Naive thymus-derived CD4-positive, alpha-beta T cell (primary cell): ENCODE measurements at regions not wholly inside any gene's neighbourhood (a gene's known extent, or its start where the extent isn't known, plus 50 kb on each side); places are given as distances from the start of the nearest gene placed in this dataset.
"Not testable (repeated sequence)": the region's sequence is repeated elsewhere in the genome, so short reads cannot be mapped to it uniquely, and the experiment has no call there.

Experiments used
- ATAC-seq: fragments of 150-1000 bp; cut with Tn5 transposase; 2 replicates; pipeline ENCODE4 v1.10.0; 2021; ENCODE audit warnings: mild to moderate bottlenecking, moderate library complexity
- CTCF ChIA-PET: fragments of 350-600 bp; sonication (Branson Sonifier 250); formaldehyde crosslinking; loops from one replicate; lab custom pipeline; 2021; ENCODE audit warnings: antibody characterized with exemption; lab: Charles Lee
- POLR2A ChIA-PET: fragments of 350-600 bp; sonication (Branson Sonifier 250); formaldehyde crosslinking; loops from one replicate; lab custom pipeline; 2021; ENCODE audit warnings: antibody characterized with exemption, inconsistent platforms; lab: Charles Lee
- DNase-seq, 9 donors: peaks; one replicate each; pipeline versions ENCODE4 v3.0.0 to v3.0.0-alpha.2; 2020 to 2022; ENCODE audit warnings: mixed read lengths in 1 of 9
- H3K27ac ChIP-seq: one replicate; pipeline ENCODE4 v1.7.0; 2013; ENCODE audit warnings: mild to moderate bottlenecking, low read depth, low read length, moderate library complexity
- H3K27me3 ChIP-seq, 2 donors: one replicate each; pipeline ENCODE4 v1.7.0; 2013; ENCODE audit warnings: low read length in 2 of 2, mild to moderate bottlenecking in 2 of 2, moderate library complexity in 2 of 2; ENCODE audit not compliant: control insufficient read depth in 2 of 2, insufficient read depth in 2 of 2
- H3K36me3 ChIP-seq, 3 experiments: 1 replicate in 2 of 3; 2 replicates in 1 of 3; pipeline ENCODE4 v1.7.0; 2013; ENCODE audit warnings: low read length in 3 of 3, mild to moderate bottlenecking in 3 of 3, moderate library complexity in 1 of 3; ENCODE audit not compliant: insufficient read depth in 3 of 3, control insufficient read depth in 2 of 3
- H3K4me1 ChIP-seq, 2 donors: one replicate each; pipeline ENCODE4 v1.7.0; 2013; ENCODE audit warnings: low read length in 2 of 2, mild to moderate bottlenecking in 2 of 2, moderate library complexity in 1 of 2; ENCODE audit not compliant: control insufficient read depth in 2 of 2, insufficient read depth in 2 of 2
- H3K4me3 ChIP-seq: 2 replicates; pipeline ENCODE4 v1.7.0; 2013; ENCODE audit warnings: mild to moderate bottlenecking, low read length
- H3K9me3 ChIP-seq, 3 experiments: 1 replicate in 2 of 3; 2 replicates in 1 of 3; pipeline ENCODE4 v1.7.0; 2013; ENCODE audit warnings: low read length in 3 of 3; ENCODE audit not compliant: control insufficient read depth in 2 of 3
- H3K27ac Mint-ChIP-seq, 9 donors: one replicate each; pipeline ENCODE4 v1.8.0; 2020 to 2022; ENCODE audit warnings: mixed read lengths in 9 of 9, mild to moderate bottlenecking in 8 of 9, moderate library complexity in 5 of 9, inconsistent platforms in 2 of 9
- H3K27me3 Mint-ChIP-seq, 5 donors: one replicate each; pipeline ENCODE4 v1.8.0; 2021 to 2022; ENCODE audit warnings: mixed read lengths in 5 of 5, mild to moderate bottlenecking in 1 of 5
- H3K36me3 Mint-ChIP-seq, 5 donors: one replicate each; pipeline ENCODE4 v1.8.0; 2020 to 2022; ENCODE audit warnings: mixed read lengths in 5 of 5, mild to moderate bottlenecking in 3 of 5, inconsistent platforms in 1 of 5
- H3K4me1 Mint-ChIP-seq, 7 donors: one replicate each; pipeline ENCODE4 v1.8.0; 2020 to 2022; ENCODE audit warnings: mixed read lengths in 7 of 7, mild to moderate bottlenecking in 3 of 7, inconsistent platforms in 1 of 7
- H3K4me3 Mint-ChIP-seq, 10 donors: one replicate each; pipeline ENCODE4 v1.8.0; 2020 to 2022; ENCODE audit warnings: mild to moderate bottlenecking in 10 of 10, mixed read lengths in 10 of 10, moderate library complexity in 6 of 10, inconsistent platforms in 2 of 10
- H3K9me3 Mint-ChIP-seq, 11 donors: one replicate each; pipeline ENCODE4 v1.8.0; 2020 to 2022; ENCODE audit warnings: mixed read lengths in 11 of 11, mild to moderate bottlenecking in 4 of 11, inconsistent platforms in 1 of 11, moderate library complexity in 1 of 11
- intact Hi-C, 2 donors: fragments of 100-400 bp; cut with micrococcal nuclease; formaldehyde crosslinking; loops; one replicate each; pipeline ENCODE4 v1.15.1; 2023

DNA sequence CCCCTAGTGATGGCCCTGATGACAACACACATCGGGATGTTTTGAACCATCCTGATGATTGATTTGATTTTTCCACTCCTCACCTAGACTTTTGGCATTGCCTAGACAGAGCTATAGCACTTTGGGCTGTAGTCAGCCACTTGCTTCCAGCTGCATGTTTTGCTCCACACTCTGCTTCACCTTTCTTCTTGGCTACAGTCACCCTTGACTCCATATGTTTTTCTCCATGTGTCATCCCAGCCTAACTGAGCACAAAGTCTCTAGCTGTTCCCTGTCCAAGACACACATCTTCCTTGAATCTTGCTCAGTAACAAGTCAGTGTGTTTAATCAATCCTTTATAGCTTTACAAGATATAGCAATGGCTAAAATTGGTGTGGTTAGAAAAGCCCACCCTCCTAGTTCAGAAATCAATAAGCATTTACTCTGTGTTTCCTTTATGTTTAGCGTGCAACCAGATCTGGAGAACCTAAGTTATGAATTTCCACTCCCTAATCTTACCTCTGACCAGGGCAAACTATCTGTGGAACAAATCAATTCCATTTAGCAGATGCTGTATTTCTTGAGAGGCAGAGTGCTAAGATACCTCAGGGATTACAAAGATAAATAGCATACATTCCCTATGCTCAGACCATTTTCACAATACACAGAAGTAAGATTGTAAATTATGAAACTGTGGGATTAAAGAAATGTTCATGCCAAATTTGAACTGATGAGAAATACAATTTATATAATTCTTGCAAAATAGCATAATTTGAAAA lies 98.4 kb upstream of the LYPLAL1 start:
- Mint-ChIP-seq H3K4me1 (no peaks in the 10 kb centered on the region), H3K4me3 (no peak overlapping the region), H3K27me3 (no peaks in the 10 kb centered on the region), H3K27ac (no peak overlapping the region), H3K9me3 (peaks cover 5 to 19% (median 8%) of the 10 kb centered on the region in 11 donors), H3K36me3 (peaks cover 0 to 8% (median 0%) of the 10 kb centered on the region in 5 donors)
- ChIA-PET CTCF (no interaction called here), POLR2A (no interaction called here)
- DNase-seq: no peak
- ATAC-seq: no peak
- H3K36me3 ChIP-seq: no peaks in the 10 kb centered on the region
- no peak overlapping the region for H3K4me3 ChIP-seq
- no peaks in the 10 kb centered on the region for H3K4me1 ChIP-seq
- no peak overlapping the region for H3K27ac ChIP-seq
- H3K27me3 ChIP-seq: no peaks in the 10 kb centered on the region
- intact Hi-C loops: no loop called here
- H3K9me3 ChIP-seq: no peaks in the 10 kb centered on the region

DNA sequence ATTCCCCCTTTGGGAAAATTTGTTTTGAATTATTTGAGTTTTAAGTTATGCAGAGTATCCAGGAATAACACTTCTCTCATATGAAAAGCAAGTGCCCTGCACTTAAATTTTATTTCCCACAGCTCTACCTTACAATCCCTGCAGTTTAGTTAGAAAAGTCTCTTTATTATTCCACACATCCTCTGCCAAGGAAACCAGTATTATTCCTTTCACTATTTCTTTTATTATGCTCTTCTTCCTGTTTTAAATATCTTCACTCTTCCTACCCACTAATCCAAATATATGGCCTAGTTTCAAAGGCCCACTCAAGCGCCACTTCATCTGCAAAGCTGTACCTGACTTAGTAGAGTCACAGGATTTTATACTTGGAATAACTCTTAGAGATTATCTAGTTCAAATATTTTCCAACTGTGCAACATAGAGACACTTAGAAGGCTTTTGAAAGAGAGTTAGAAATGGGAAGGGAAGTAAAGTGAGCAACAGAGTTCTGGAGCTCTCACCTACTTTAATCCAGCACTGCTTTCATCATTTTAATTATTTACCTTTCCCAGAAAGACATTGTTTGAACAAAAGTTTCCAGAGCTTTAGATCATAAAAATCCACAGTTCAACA lies 97.2 kb upstream of the LYPLAL1 start:
- H3K4me3 Mint-ChIP-seq: no peak overlapping the region
- intact Hi-C loops: no loop called here
- ATAC-seq (no peak), DNase-seq (no peak)
- no peaks in the 10 kb centered on the region for H3K4me1 ChIP-seq
- H3K9me3 Mint-ChIP-seq: peaks cover 0 to 11% (median 3%) of the 10 kb centered on the region in 11 donors
- H3K4me3 ChIP-seq: no peak overlapping the region
- POLR2A ChIA-PET: no interaction called here
- no peaks in the 10 kb centered on the region for H3K9me3 ChIP-seq
- H3K27me3 Mint-ChIP-seq: no peaks in the 10 kb centered on the region
- peaks cover 0 to 4% (median 0%) of the 10 kb centered on the region in 5 donors for H3K36me3 Mint-ChIP-seq
- no peak overlapping the region for H3K27ac ChIP-seq
- CTCF ChIA-PET: no interaction called here
- no peaks in the 10 kb centered on the region for H3K36me3 ChIP-seq
- no peaks in the 10 kb centered on the region for H3K27me3 ChIP-seq
- no peak overlapping the region for H3K27ac Mint-ChIP-seq
- no peaks in the 10 kb centered on the region for H3K4me1 Mint-ChIP-seq

GRCh38 chr1:219077767-219078166 lies 95.9 kb upstream of the LYPLAL1 start:
- H3K4me1 Mint-ChIP-seq, H3K36me3 ChIP-seq, H3K9me3 Mint-ChIP-seq, H3K27ac Mint-ChIP-seq, H3K27me3 ChIP-seq, H3K4me3 ChIP-seq, intact Hi-C loops, H3K4me3 Mint-ChIP-seq, CTCF ChIA-PET, ATAC-seq, H3K9me3 ChIP-seq, H3K36me3 Mint-ChIP-seq, H3K4me1 ChIP-seq, H3K27ac ChIP-seq, POLR2A ChIA-PET, H3K27me3 Mint-ChIP-seq, DNase-seq: not testable (repeated sequence)

- H3K27ac Mint-ChIP-seq: no peak overlapping the region
- intact Hi-C loops: no loop called here
Measured at GRCh38 chr1:219081943-219082925, 91.4 kb upstream of the LYPLAL1 start.

GRCh38 chr1:219083631-219084030 lies 90.0 kb upstream of the LYPLAL1 start:
- Histone ChIP-seq H3K4me1 (no peaks in the 10 kb centered on the region), H3K36me3 (no peaks in the 10 kb centered on the region), H3K9me3 (no peaks in the 10 kb centered on the region), H3K27ac (no peak overlapping the region), H3K27me3 (no peaks in the 10 kb centered on the region), H3K4me3 (no peak overlapping the region)
- DNase-seq (no peak), ATAC-seq (no peak)
- POLR2A ChIA-PET: no interaction called here
- no peaks in the 10 kb centered on the region for H3K36me3 Mint-ChIP-seq
- CTCF ChIA-PET: no interaction called here
- intact Hi-C loops: no loop called here
- peaks cover 0 to 12% (median 4%) of the 10 kb centered on the region in 5 donors for H3K27me3 Mint-ChIP-seq
- no peak overlapping the region for H3K4me3 Mint-ChIP-seq
- peaks cover 0 to under 1% (median 0%) of the 10 kb centered on the region in 11 donors for H3K9me3 Mint-ChIP-seq
- no peak overlapping the region for H3K27ac Mint-ChIP-seq
- peaks cover 0 to 1% (median 0%) of the 10 kb centered on the region in 7 donors for H3K4me1 Mint-ChIP-seq

More at GRCh38 chr1:219081943-219082925, 91.4 kb upstream of the LYPLAL1 start:
- Histone ChIP-seq H3K4me3 (no peak overlapping the region), H3K27me3 (no peaks in the 10 kb centered on the region), H3K27ac (no peak overlapping the region), H3K4me1 (no peaks in the 10 kb centered on the region), H3K36me3 (no peaks in the 10 kb centered on the region), H3K9me3 (no peaks in the 10 kb centered on the region)
- H3K4me1 Mint-ChIP-seq: peaks cover 0 to 1% (median 0%) of the 10 kb centered on the region in 7 donors
- DNase-seq: no peak
- ATAC-seq: no peak
- POLR2A ChIA-PET: no interaction called here
- CTCF ChIA-PET: no interaction called here
- no peak overlapping the region for H3K4me3 Mint-ChIP-seq
- H3K36me3 Mint-ChIP-seq: no peaks in the 10 kb centered on the region
- peaks cover 0 to 5% (median 0%) of the 10 kb centered on the region in 11 donors for H3K9me3 Mint-ChIP-seq
- H3K27me3 Mint-ChIP-seq: peaks cover 0 to 6% (median 4%) of the 10 kb centered on the region in 5 donors

DNA sequence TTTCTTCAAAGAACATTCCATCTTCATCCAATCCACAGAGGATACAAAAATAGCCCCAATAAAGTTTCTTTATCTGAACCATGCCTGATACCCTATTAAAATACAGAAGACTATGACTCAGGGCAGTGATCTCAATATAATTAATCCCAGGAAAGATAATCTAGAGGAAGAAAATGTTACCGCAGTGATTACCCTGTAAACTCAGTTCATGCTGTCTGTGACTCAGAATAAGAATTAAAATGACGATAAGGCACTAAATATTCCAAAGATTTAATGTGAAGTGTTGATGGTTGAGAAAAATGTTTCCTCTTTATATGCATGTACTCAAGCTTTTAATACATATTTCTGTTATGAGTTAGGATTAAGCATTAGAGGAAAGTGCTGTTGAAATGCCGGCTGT lies 88.6 kb upstream of the LYPLAL1 start:
- no peaks in the 10 kb centered on the region for H3K36me3 ChIP-seq
- no peaks in the 10 kb centered on the region for H3K9me3 ChIP-seq
- ATAC-seq (no peak), DNase-seq (no peak)
- POLR2A ChIA-PET: no interaction called here
- H3K27me3 ChIP-seq: no peaks in the 10 kb centered on the region
- Mint-ChIP-seq H3K36me3 (no peaks in the 10 kb centered on the region), H3K4me3 (no peak overlapping the region), H3K27me3 (peaks cover 0 to 12% (median 4%) of the 10 kb centered on the region in 5 donors), H3K4me1 (peaks cover 0 to 1% (median 0%) of the 10 kb centered on the region in 7 donors), H3K27ac (no peak overlapping the region), H3K9me3 (no peaks in the 10 kb centered on the region)
- no peak overlapping the region for H3K27ac ChIP-seq
- intact Hi-C loops: no loop called here
- H3K4me3 ChIP-seq: no peak overlapping the region
- CTCF ChIA-PET: no interaction called here
- H3K4me1 ChIP-seq: no peaks in the 10 kb centered on the region
